HCT116 (cell line): ENCODE measurements at regions not wholly inside any gene's neighbourhood (a gene's known extent, or its start where the extent isn't known, plus 50 kb on each side); places are given as distances from the start of the nearest gene placed in this dataset.

ENCODE experiments used
- CEBPB ChIP-seq: IDR thresholded peaks from 2 replicates; pipeline ENCODE4 v1.6.1; 2012; ENCODE audit warnings: low read depth
- CTCF ChIP-seq, 3 experiments: fragments of 200-600 bp in 1 of 3; sonication (generic) in 1 of 3; IDR thresholded peaks in 2 of 3; conservative IDR thresholded peaks in 1 of 3; 2 replicates each; pipeline ENCODE4 v1.5.1; 2012 to 2017; ENCODE audit warnings: low read depth in 2 of 3, low read length in 2 of 3, antibody characterized with exemption in 1 of 3, borderline replicate concordance in 1 of 3, control low read depth in 1 of 3, mild to moderate bottlenecking in 1 of 3, mixed read lengths in 1 of 3, mixed run types in 1 of 3, moderate library complexity in 1 of 3; ENCODE audit not compliant: insufficient read depth in 1 of 3
- EZH2 ChIP-seq: fragments of 200-600 bp; sonication (generic); IDR thresholded peaks from 2 replicates; pipeline ENCODE4 v1.6.1; 2017; ENCODE audit warnings: antibody characterized with exemption, mixed run types
- JUND ChIP-seq: IDR thresholded peaks from 2 replicates; pipeline ENCODE4 v1.6.1; 2012
- POLR2A ChIP-seq: IDR thresholded peaks from 2 replicates; pipeline ENCODE4 v1.7.0; 2011; ENCODE audit warnings: borderline replicate concordance; ENCODE audit not compliant: insufficient read depth, insufficient read length; ENCODE audit errors: extremely low read depth
- SP1 ChIP-seq: IDR thresholded peaks from 2 replicates; pipeline ENCODE4 v1.6.1; 2012; ENCODE audit warnings: low read depth
- ZNF274 ChIP-seq: fragments of 200-500 bp; sonication (Bioruptor generic); IDR thresholded peaks from 2 replicates; pipeline ENCODE4 v1.6.1; 2014; ENCODE audit warnings: mild to moderate bottlenecking, low read depth, low read length, inconsistent platforms
- TF ChIP-seq, protein P1 (sequence below): IDR thresholded peaks from 2 replicates; pipeline ENCODE4 v1.6.1; 2011; ENCODE audit warnings: mild to moderate bottlenecking, low read length, moderate library complexity; ENCODE audit not compliant: insufficient replicate concordance; ENCODE audit errors: extremely low read depth

DNA sequence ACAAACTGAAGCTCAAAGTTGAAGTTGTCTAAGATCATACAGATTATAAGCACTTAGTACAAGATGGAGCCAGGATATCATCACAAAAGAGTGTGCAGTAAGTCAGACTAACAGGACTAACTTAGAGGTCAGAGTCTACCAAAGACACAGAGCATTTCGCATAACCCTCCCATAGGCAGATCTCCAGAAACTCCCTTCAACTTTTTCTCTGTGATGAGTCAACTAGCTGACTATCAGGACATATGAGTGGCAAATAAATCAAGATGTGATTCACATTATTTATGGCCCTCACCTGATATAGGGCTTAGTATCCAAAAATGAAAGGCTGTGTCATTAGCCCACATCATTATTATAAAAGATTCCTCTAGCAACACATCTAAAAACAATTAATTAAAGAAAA is 484.6 kb downstream of the GALC start:
- TF ChIP-seq CTCF (IDR thresholded peaks at IDR 0.05 in 2 of 3, conservative IDR thresholded peaks at IDR 0.05 in 1 of 3; ENCODE audit: borderline replicate concordance in 1 of 3, insufficient read depth in 1 of 3, low read depth in 2 of 3, low read length in 2 of 3), result no peak
- TF ChIP-seq ZNF274, result no peak
- no peak for TF ChIP-seq JUND
- TF ChIP-seq SP1, result no peak
- TF ChIP-seq EZH2, result no peak
- TF ChIP-seq POLR2A, result no peak
- TF ChIP-seq, protein P1, sequence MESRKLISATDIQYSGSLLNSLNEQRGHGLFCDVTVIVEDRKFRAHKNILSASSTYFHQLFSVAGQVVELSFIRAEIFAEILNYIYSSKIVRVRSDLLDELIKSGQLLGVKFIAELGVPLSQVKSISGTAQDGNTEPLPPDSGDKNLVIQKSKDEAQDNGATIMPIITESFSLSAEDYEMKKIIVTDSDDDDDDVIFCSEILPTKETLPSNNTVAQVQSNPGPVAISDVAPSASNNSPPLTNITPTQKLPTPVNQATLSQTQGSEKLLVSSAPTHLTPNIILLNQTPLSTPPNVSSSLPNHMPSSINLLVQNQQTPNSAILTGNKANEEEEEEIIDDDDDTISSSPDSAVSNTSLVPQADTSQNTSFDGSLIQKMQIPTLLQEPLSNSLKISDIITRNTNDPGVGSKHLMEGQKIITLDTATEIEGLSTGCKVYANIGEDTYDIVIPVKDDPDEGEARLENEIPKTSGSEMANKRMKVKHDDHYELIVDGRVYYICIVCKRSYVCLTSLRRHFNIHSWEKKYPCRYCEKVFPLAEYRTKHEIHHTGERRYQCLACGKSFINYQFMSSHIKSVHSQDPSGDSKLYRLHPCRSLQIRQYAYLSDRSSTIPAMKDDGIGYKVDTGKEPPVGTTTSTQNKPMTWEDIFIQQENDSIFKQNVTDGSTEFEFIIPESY, result no peak
- no peak for TF ChIP-seq CEBPB
